ENCODE measurements at regions not wholly inside any gene's neighbourhood (a gene's known extent, or its start where the extent isn't known, plus 50 kb on each side); places are given as distances from the start of the nearest gene placed in this dataset.

DNA sequence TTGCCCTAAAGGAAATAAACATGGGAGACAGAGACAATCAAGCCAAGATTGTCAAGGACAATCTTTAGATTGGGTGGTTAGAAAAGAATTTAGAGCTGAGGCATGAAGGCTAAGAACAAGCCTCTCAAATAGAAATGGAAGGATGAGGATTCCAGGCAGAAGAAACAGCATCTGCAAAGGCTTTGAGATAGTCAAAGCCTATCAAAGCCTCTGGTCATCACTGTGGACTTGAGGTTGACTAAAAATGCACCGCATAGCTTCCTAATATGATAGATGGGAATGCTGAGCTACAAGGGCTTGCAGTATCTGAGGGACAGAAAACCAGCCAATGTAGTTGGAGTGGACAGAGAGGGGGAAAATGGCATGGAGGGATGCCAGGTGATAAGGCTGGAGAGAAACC, 109.8 kb upstream of the FAM20A start:
- TF ChIP-seq, protein P1, sequence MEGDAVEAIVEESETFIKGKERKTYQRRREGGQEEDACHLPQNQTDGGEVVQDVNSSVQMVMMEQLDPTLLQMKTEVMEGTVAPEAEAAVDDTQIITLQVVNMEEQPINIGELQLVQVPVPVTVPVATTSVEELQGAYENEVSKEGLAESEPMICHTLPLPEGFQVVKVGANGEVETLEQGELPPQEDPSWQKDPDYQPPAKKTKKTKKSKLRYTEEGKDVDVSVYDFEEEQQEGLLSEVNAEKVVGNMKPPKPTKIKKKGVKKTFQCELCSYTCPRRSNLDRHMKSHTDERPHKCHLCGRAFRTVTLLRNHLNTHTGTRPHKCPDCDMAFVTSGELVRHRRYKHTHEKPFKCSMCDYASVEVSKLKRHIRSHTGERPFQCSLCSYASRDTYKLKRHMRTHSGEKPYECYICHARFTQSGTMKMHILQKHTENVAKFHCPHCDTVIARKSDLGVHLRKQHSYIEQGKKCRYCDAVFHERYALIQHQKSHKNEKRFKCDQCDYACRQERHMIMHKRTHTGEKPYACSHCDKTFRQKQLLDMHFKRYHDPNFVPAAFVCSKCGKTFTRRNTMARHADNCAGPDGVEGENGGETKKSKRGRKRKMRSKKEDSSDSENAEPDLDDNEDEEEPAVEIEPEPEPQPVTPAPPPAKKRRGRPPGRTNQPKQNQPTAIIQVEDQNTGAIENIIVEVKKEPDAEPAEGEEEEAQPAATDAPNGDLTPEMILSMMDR (IDR thresholded peaks at IDR 0.05): no peak
- TF ChIP-seq TCF7L2 (IDR thresholded peaks at IDR 0.05; ENCODE audit: low read depth, low read length): no peak
- TF ChIP-seq, protein P2, sequence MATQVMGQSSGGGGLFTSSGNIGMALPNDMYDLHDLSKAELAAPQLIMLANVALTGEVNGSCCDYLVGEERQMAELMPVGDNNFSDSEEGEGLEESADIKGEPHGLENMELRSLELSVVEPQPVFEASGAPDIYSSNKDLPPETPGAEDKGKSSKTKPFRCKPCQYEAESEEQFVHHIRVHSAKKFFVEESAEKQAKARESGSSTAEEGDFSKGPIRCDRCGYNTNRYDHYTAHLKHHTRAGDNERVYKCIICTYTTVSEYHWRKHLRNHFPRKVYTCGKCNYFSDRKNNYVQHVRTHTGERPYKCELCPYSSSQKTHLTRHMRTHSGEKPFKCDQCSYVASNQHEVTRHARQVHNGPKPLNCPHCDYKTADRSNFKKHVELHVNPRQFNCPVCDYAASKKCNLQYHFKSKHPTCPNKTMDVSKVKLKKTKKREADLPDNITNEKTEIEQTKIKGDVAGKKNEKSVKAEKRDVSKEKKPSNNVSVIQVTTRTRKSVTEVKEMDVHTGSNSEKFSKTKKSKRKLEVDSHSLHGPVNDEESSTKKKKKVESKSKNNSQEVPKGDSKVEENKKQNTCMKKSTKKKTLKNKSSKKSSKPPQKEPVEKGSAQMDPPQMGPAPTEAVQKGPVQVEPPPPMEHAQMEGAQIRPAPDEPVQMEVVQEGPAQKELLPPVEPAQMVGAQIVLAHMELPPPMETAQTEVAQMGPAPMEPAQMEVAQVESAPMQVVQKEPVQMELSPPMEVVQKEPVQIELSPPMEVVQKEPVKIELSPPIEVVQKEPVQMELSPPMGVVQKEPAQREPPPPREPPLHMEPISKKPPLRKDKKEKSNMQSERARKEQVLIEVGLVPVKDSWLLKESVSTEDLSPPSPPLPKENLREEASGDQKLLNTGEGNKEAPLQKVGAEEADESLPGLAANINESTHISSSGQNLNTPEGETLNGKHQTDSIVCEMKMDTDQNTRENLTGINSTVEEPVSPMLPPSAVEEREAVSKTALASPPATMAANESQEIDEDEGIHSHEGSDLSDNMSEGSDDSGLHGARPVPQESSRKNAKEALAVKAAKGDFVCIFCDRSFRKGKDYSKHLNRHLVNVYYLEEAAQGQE (IDR thresholded peaks at IDR 0.05; ENCODE audit: insufficient read depth in 1 of 2, low read depth in 2 of 2, low read length in 1 of 2): no peak
- no peak for TF ChIP-seq SIN3A (IDR thresholded peaks at IDR 0.05; ENCODE audit: borderline replicate concordance, insufficient read depth, low read depth, low read length)
